NK-92 (cell line): ENCODE measurements at regions not wholly inside any gene's neighbourhood (a gene's known extent, or its start where the extent isn't known, plus 50 kb on each side); places are given as distances from the start of the nearest gene placed in this dataset.
"Not testable (repeated sequence)": the region's sequence is repeated elsewhere in the genome, so short reads cannot be mapped to it uniquely, and the experiment has no call there.

Experiments used
- DNase-seq: peaks from one replicate; lab custom pipeline; 2025; ENCODE audit not compliant: unreplicated experiment; lab: John Stamatoyannopoulos, UW

DNA sequence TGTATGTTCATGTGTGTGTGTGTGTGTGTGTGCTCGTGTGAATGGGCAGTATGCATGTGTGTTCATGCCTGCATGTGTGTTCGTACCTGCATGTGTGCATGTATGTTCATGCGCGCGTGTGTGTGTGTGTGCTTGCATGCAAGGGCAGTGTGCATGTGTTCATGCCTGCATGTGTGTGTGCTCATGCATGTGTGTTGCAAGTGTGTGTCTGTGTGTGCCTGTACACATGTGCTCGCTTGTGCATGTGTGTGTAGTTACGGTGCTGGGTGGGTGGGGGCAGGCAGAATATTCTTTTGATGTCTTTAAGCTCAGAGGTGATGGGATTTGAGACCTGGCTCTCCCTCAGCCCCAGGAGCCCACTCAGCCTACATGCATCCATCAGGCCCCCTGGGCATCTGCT is 822.1 kb downstream of the BRD1 start:
- DNase-seq: no peak

DNA sequence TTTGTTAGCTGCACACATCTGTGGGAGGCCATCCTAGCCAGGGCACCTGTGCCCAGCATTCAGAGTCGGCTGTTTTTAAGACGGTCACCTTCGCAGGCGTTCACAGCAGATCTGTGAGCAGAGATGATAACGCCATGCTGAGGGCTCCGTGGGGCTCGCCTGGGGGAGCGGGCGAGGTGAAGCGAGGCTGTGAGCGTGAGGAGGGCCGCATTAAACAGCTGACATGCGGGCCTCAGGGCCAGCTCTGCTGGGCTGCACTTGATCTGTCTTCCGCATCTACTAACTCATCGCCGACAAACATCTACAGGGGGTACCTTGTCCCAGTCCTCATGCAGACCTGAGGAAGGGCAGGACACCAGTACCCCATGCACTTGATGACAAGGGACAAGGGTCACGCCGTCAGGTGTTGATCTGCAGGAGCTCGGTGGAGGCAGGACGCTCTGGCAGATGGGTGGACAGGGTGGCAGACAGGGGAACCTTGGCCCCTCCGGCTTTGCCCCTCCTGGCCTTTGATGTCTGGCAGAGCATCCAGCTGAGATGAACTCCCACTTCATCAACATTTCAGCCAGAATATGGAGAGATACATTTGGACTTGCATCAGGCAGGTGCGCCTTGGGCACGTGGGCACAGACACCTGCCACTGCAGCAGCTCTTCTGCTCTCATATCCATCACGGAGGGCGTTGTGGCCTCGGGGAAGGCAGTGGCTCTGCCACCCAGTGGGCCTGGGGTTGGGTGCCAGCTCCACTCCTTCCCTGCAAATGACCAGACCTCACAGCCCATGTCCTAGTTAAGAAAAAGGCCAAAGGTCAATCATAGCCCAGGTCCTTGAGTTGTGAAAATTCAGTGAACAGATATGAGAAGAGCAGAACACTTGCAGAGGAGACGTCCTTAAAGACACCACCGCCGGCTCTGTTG is 822.9 kb downstream of the BRD1 start:
- no peak for DNase-seq

DNA sequence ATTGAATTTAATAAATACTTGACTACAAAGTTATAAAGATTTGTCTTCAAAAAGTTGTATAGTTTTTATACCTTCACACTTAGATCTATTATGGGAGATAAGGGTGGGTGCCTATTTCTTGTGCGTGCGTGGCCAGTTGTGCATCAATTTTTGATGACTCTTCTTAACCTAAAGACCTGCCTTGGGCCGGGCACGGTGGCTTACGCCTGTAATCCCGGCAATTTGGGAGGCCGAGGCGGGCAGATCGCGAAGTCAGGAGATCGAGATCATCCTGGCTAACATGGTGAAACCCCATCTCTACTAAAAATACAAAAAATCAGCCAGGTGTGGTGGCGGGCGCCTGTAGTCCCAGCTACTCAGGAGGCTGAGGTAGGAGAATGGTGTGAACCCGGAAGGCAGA is 830.1 kb downstream of the BRD1 start:
- not testable (repeated sequence) for DNase-seq

DNA sequence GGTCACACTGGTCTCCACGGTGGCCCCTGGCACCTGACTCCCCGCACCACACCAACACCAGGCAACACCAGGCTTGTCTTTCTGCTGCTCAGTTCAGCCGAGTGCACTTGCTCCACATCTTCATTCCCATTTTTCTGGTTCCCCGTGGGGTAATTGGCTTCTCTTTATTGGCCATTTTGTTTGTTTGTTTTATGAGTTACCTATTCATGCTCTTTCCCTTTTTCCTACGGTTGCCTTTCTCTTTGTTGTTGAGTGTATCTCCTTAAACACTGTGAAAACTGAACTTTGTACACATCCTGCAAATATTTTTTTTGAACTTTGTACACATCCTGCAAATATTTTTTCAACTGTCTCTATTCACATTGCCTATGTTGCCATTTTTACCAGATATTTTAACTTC is 834.0 kb downstream of the BRD1 start:
- DNase-seq: no peak

DNA sequence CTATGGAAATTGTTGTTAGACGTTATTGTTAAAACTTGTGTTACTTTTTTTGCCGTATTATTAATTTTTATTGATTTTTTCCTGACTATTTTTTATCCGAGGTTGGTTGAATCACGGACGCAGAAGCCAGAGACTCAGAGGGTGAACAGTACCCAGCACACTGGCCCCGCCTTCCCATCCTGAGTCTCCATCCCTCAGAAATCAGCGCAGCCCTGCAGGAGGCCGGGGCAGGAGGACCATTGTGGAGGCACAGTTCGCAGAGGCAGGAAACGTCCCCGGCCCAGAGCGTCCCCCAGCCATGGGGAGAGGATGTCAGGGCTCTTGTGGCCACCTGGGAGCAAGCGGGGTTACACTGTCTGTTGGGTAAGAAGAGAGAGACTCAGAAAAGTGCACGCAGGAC is 843.0 kb downstream of the BRD1 start:
- DNase-seq: no peak

DNA sequence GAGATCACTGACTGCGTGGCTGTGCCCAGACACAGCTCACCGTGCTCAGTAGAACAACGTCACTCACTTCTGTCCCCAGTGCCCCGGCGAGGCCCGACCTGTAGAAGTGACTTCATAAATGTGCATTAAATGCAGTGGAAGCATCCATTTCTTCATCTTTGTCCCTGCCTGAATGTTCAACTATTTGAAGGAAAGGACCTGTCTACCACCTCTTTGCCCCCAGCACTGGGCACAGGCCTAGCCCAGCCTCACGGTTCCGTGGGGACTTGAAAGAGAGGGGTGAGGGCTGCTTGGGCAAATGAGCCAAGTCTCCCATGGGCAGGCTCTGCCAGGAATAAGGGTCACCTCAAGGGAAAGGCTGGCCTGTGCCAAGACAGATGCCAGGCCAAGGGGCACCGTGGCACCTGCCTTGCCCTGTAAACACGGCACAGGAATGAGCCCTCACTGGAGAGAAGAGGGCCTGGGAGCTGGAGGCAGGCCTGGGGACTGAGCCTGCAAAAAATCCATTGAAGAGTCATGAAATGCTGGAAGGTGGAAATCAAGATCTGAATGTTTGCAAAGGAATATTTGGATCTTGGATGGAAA is 845.3 kb downstream of the BRD1 start:
- DNase-seq: no peak

DNA sequence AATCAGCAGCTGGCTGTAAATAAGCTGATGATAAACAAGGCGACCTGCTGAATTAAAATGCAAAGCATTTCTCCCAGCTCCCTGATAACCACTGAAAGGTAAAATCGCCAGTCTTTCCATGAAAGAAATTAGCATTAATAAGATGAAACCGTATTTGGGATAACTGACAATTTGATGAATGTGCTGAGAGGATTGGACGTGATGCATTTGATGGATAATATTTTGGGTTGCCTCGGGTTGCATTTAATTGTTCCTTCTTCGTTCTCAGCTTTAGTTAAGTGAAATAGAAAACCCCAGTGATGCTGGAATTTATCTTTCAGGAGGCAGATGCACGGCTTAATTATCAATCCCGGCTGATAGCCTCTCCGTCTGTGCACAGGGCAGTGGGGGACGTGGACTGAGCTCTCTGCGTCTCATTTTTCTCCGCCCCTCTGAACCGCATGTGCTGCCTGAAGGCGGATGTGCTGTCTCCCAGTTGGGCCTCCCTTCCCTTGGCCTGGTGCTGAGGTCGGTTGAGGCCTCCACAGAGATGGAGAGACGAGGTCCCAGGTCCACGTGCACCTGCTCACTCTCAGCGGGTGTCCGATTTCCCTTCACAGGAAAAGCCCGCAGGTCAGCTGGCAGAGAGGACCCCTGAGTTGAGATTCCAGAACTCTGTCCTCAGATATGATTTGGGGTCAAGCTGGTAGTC is 846.2 kb downstream of the BRD1 start:
- no peak for DNase-seq

DNA sequence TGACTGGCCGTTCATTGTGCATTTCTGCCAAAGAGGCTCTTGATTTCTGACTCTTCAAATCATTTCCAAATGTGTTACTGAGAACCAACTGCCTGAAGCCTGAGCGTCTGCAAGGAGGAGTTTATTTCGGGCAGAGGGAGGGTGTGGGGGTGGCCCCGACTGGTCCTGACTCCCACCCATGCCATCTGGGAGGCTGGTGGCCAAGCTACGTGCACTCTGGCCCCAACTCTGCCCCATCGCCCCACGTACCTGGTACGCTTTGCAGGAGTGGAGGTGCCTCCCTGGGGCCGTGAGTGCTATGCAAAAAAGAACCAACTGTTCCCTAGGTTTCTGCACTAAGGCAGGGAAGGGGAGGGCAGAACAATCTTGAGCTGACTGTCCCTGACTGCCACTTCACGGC is 846.8 kb downstream of the BRD1 start:
- DNase-seq: no peak

DNA sequence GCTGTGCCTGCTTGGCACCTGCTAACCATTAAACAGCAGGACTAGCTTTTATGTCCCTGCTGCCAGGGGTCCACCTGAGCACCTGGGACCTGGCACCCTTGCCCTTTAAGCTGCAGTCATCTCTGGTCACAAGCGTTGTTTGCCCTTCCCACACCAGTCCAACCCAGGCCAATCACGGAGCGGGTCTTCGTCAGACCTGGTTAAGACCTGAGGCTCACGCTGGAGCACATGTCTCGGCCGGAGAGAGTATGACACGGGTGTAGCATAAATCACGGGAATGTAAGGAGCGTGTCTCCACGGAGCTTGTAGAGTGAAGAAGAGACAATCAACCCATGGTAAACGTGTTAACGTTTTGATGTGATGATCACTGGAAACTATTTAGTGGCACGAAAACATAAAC is 847.3 kb downstream of the BRD1 start:
- DNase-seq: no peak

DNA sequence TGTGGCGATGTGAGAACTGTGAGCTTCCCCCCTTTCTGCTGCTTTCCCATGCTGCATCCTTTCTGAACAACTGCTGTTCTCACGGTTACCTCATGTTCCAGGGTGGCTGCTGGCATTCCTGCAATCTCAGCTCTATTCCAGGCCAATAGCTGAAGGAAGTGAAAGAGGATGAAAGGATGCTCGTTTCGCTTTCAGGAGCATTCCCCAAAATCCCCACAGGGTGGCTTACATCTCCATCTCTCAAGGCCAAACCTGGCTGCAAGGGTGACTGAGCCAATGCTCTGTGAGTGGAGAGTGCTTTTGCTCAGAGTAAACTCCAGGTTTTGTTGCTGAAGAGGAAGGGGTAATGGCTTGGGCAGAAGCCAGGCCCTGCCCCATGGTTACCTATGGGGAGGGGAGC is 848.2 kb downstream of the BRD1 start:
- DNase-seq: no peak

DNA sequence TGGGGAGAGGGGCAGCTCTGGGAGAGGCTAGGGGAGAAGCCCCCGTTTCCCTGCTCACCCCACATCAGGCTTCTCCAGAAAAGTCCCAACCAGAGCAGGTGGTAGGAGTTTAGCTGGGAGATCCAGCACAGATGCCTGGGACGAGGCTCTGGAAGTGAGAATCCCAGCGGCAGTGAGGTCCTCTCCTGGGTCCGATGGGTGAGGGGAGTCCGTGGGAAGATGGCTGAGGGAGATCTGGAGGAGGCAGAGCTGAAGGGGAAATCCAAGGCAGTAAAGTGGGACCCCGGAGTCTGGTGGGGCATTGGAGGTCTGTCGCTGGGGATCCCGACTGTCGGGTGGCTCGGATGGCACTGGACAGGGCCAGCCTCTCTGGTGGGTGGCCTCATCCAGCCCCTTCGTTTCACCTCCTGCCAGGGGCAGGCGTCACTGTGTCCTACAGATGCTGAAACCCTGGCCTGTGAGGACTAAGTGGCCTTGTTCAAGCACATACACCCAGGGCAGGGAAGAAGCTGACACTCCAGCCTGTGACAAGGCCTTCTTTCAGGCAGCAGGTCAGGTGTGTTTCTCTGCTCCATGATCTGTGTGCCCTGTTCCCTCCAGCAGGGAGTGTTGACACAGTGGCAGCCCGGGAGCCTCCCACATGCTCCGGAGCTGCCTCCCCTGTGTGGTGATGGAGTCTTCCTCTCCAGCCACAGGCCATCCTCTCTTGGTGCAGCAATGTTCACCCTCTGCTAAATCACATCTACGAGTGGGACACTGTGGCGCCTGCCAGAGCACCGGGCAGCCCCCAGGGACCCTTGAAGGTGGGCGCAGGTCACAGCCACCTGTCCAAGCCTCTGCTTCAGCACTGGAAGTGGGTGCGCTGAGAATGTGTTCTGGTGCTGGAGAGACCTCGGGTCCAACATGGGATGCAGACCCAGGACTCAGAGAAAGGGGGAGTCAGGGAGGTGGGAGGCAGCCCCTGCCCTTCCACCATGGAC is 850.8 kb downstream of the BRD1 start:
- DNase-seq: no peak

DNA sequence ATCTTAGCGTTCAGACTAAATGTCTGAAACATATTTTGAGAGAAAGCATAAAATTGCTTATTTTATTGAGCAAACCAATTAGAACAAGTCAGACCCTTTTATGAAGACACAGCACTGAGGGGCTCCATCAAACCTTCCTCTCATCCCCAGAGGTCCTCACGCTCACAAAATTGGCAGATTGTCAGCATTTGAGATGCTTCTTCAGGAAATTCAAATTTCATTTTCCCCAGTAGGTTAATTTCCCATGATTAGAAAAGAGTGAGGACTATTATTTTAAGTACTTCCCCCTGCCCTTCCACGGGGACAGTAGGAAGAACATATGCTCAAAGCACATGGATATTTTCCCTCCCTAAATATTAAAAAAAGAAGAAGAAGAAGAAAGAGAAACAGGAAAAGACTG is 851.8 kb downstream of the BRD1 start:
- DNase-seq: no peak

DNA sequence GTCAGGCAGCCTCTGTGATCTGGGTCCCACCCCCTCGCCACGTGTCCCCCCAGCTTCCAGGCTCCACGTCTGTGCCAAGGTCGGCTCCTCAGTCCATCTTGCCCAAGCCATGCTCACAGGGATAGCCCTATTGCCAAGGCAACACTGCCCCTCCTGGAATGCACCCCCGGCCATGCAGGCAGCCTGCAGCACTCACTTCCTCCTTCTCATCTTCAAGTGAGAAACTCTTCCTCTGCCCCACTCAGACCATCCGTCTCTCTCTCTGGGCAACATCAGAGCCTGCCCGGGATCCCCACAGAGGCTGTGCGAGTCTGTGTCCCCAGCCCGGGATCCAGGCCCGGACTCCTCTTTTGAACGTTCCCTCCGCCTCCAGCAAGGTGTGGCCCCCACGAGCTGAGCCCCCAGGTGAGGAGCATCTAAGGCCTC is 852.3 kb downstream of the BRD1 start:
- DNase-seq: no peak

DNA sequence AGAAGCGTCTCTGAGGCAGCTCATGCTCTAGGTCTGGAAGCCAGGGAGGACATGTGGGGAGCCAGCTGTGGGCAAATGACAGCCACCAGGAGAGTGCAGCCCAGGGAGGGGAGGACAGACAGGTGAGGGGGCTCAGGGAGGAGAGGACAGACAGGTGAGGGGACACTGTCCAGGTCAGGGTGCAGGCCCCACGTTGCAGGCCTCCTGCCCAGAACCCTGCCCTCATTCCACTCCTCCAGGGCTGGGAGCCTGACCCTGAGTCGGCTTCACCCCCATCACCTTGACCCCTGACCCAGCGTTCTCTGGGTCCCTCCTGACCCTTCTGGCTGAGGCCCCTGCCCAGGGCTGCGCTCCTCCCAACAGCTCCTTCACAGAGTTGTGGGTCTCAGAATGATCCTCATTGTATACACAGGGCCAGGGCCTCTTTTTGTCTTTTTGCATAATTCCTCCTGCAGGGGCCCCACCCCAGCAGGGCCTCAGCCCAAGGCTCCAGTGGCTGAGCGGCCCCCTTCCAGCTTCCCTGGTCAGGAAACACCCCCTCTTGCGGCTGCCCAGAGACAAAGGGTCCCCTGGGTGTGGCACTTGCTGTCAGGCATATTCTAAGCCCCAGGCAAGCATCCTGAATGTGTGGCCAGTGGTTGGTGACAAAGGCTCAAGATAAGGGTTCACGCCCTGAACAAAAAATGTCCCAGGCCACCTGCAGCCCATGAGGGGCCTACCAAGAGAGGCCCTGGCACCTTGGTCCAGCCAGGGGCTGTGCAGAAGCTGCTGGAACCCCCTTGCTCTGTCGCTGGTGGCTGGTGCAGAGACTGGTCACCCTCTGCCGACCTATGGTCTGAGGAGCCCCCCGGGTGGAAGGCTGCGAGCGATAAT is 853.0 kb downstream of the BRD1 start:
- no peak for DNase-seq

DNA sequence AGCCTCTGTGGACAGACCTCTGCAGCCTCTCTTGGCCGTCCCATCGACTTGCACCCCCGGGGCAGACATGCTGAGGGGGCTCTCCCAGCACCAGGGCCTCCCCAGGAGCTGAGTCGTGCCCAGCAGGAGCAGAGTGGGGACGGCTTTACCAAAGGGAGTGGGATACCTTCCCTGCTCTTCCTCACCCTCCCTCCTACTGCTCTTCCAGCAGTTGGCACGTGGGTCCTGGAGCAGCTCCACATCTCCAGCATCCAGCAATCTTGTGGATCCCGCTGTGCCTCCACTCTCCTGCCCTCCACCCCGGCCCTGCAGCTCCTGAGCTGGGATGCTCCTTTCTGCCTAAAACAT is 854.0 kb downstream of the BRD1 start:
- DNase-seq: no peak

DNA sequence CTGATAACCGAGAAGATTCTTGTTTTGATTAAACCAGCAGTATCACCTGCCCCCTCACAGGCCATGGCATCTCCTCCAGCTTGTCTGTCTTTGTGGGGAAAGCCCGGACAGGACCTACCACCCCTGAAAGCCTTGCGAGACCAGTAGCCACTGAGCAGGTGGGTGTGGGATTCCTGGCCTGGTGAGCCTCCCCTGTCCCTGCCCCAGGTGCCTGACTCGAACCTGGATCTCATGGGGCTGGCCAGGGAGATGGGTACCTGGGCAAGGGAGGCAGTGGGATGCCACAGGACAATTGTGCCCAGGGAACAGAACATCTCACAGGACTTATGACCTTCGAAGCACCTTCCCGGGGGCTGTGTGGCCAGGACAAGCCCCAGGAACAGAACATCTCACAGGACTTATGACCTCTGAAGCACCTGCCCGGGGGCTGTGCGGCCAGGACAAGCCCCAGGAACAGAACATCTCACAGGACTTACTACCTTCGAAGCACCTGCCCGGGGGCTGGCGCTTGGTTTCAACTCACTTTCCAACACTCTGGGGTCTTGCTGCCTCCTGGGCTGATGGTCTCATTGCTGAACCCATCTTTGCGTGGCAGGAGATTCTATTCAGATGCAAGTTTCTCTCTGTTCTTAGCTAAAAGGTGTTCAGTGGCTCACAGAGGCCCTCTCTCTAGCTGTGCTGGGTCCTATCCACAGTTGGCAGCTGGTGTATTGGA is 854.5 kb downstream of the BRD1 start:
- no peak for DNase-seq

DNA sequence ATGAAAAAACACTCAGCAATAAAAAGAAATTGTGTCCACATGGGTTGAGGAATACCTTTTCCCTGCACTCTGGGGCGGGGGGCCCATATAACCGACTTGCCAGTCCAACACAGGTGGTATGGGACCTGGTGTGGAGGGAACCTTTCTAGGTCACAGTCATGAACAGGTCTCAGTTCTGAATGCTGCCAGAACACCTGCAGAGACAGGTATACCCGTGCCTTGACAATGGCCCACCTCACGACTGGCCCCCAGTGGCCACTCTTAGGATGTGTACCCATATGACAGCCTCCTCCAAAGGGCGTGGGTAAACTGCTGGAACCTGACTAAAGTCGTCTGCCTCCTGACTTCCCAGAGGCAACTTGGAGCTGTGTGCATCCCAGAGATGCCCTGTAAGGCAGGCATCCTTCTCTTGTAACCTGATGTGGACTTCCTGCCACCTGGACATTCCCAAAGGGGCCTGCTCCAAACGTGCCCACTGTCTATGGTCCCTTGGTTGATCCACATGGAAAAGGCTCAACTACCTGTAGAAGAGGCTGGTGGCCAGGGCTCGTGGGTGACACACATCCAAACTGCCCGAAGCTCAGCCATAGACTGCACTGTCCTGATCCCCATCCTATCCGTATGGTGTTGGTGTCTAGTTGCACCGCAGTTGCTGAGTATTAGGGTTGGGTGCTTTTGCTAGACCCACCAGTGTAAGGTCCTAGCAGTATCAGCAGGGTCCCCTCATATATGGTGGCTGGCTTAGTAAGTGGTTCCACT is 859.3 kb downstream of the BRD1 start:
- no peak for DNase-seq

DNA sequence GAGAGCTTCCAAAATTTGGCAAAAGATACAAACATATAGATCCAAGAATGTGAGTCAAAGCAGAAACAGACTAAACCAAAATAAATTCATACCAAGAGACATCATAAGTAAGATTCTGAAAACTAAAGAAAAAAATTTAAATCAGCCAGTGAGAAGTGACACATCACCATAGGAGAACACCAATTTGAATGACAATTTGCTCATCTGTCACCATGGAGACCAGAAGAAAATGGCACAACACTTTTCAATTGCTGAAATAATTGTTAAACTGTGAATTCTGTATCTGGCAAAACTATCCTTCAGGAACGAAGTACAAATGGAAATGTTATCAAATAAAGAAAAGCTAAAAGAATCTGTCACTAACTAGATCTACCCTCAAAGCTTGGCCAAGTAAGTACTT is 864.3 kb downstream of the BRD1 start:
- no peak for DNase-seq

DNA sequence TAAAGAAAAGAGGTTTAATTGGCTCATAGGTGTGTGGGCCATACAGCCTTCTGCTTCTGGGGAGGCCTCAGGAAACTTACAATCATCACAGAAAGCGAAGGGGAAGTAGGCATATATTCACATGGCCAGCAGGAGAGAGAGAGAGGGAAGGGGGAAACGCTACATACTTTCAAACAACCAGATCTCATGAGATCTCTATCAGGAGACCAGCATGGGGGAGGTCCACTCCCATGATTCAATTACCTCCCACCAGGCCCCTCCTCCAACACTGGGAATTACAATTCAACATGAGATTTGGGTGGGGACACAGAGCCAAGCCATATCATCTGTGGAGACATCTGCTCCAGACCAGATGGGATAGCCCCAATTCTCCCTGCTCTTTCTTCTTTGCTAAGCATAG is 866.0 kb downstream of the BRD1 start:
- DNase-seq: no peak
